ENCODE measurements at regions not wholly inside any gene's neighbourhood (a gene's known extent, or its start where the extent isn't known, plus 50 kb on each side); places are given as distances from the start of the nearest gene placed in this dataset.
"Not testable (repeated sequence)": the region's sequence is repeated elsewhere in the genome, so short reads cannot be mapped to it uniquely, and the experiment has no call there.

DNA sequence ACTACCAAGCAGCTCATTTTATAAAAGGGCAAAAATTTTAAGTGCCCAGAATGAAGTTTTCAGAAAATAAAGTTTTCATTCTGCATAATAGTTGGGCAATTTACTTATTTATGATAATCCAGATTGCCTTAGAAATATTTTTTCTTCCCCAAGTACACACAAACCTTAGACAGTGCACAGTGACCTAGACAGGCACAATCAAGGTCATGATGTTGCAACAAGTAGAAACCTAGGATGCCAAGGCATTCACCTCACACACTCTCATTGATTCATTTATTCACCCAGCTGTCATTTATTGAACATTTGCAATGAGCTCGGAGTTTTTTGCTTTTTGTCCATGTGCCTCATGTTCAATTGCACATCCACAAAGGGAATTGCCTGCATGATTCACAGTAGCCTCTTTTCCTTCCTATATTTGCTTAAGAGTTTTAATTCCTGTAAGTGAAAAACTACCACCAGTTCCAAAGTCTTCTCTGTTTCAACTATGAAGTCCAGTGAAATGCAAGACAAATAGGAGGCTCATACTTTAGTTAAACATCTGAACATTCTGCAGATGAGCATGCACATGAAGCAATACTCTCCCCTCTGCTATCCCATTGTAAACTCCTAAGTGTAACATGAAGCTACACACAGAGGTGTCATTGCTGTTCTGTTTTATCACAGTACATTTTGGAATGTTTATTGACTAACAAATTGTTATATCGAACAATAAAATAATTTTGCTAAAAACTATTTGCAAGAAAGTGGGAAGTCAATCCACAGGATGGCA lies 122.9 kb downstream of the HINT1 start:
- no peaks in the 10 kb centered on the region for H3K36me3 ChIP-seq (ENCODE audit: control insufficient read depth, insufficient read depth, low read length)

DNA sequence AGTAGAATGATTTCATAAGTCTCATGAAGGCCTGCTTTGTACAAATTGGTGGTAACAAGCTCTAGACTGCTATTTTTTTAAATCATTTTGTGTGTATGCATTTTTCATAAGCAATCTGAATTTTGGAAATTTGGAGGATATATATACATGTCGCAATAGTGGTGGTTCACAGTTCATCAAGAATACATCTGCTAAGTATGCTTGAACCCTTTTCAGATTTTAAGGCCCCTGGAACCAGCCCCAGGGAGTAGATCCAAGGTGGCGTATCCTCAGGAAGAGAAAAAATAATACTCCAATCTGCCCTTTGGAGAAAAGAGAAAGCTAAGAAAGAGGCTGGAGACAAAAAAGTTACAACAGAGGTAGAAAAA lies 141.6 kb downstream of the HINT1 start:
- Histone ChIP-seq H3K36me3 (ENCODE audit: control insufficient read depth, insufficient read depth, low read length) (no peaks in the 10 kb centered on the region), H3K27me3 (ENCODE audit: control insufficient read depth, insufficient read depth, low read length) (no peaks in the 10 kb centered on the region), H3K4me3 (ENCODE audit: low read length) (no peak overlapping the region), H3K9ac (ENCODE audit: low read length) (no peak overlapping the region), H3K4me1 (ENCODE audit: control insufficient read depth, insufficient read depth, low read length) (no peaks in the 10 kb centered on the region), H3K27ac (ENCODE audit: low read depth, low read length) (no peak overlapping the region)

More for the DNA sequence above, 122.9 kb downstream of the HINT1 start:
- no peak overlapping the region for H3K9ac ChIP-seq (ENCODE audit: low read length)
- H3K4me3 ChIP-seq (ENCODE audit: low read length), result no peak overlapping the region
- H3K27me3 ChIP-seq (ENCODE audit: control insufficient read depth, insufficient read depth, low read length), result no peaks in the 10 kb centered on the region
- H3K27ac ChIP-seq (ENCODE audit: low read depth, low read length), result no peak overlapping the region
- no peaks in the 10 kb centered on the region for H3K4me1 ChIP-seq (ENCODE audit: control insufficient read depth, insufficient read depth, low read length)

DNA sequence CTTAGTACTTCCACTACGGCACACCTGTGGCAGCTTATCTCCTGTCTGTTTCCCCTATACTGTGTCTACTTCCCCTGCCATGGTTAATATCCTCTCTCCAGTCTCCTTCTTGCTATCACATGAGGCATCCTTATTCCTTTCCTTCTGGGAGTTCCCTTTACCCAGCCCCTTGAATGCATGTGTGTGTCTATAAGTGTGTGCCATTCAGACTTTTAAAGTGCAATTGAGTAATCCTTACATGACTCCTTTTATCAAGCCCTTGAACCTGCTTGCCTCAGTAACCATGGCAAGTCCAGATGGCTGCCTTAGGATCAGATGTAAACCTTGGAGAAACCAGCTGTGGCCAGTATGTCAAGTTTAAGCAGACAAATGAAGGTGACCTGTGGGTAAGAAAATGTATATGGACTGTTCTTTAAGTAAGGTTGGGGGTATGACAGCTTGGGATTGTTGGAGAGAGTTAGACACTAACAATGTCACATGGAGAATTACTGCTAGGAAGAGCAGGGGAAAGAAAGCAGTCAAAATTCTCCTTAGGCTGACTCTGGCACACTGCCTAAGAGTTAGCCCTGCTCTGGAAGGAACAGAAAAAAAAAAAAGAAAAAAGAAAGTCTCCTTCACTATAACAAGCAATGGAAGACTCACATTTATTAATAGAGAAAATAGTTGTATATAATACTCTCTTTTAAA lies 142.1 kb downstream of the HINT1 start:
- H3K4me1 ChIP-seq (ENCODE audit: control insufficient read depth, insufficient read depth, low read length), result no peaks in the 10 kb centered on the region
- no peak overlapping the region for H3K9ac ChIP-seq (ENCODE audit: low read length)
- H3K4me3 ChIP-seq (ENCODE audit: low read length), result no peak overlapping the region
- H3K27ac ChIP-seq (ENCODE audit: low read depth, low read length), result no peak overlapping the region
- H3K36me3 ChIP-seq (ENCODE audit: control insufficient read depth, insufficient read depth, low read length), result no peaks in the 10 kb centered on the region
- no peaks in the 10 kb centered on the region for H3K27me3 ChIP-seq (ENCODE audit: control insufficient read depth, insufficient read depth, low read length)

DNA sequence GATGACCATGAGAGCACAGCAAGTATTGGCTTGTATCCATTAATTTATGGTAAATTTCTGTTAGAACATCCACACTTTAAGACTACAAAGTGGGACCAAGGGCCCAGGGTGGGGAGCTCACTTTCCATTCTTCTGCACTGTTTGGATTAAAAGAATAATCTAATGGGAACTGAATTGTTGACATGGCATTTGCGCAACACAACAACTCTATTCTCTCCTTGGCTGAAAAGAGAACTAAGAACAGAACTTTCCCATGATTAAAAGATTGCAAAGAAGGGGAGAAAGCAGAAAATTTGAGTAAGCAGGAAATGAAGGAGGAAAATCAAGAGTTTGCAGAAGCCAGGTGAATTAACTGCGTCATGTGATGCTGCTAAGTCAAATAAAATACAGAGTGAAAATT lies 143.4 kb downstream of the HINT1 start:
- Histone ChIP-seq H3K4me3 (ENCODE audit: low read length) (no peak overlapping the region), H3K4me1 (ENCODE audit: control insufficient read depth, insufficient read depth, low read length) (no peaks in the 10 kb centered on the region), H3K36me3 (ENCODE audit: control insufficient read depth, insufficient read depth, low read length) (no peaks in the 10 kb centered on the region), H3K27ac (ENCODE audit: low read depth, low read length) (no peak overlapping the region), H3K9ac (ENCODE audit: low read length) (no peak overlapping the region), H3K27me3 (ENCODE audit: control insufficient read depth, insufficient read depth, low read length) (no peaks in the 10 kb centered on the region)

DNA sequence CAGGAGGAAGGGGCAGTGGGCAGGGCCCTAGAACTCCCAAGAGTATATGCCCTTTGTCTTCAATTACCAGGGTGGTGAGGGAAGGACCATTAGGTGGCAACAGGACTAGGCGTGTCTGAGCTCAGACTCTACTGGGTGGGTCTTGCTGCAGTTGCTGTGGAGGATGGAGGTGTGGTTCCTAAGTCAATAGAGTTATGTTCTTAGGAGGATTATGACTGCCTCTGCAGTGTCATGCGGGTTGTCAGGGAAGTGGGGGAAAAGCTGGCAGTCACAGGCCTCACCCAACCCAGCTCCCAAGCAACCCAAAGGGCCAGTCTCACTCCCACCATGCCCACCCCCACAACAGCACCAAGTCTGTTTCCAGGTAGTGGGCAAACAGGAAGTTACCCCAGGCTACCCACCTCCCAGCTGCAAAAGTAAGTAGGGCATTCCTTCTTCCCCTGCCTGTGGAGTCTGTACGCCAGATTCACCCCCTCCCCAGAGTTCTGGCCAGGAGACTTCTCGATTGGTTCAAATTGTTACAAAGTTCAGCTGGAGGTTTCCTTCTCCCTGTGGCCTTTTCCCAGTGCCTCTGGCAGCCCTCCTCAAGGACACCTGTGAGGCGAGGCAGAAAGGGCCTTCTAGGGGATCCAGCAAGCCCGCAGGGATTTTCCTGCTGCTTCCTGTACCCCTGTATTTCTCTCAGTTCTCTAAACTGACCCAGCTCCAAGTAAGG lies 145.3 kb downstream of the HINT1 start:
- H3K27ac ChIP-seq (ENCODE audit: low read depth, low read length), result no peak overlapping the region
- no peak overlapping the region for H3K9ac ChIP-seq (ENCODE audit: low read length)
- no peaks in the 10 kb centered on the region for H3K36me3 ChIP-seq (ENCODE audit: control insufficient read depth, insufficient read depth, low read length)
- no peaks in the 10 kb centered on the region for H3K27me3 ChIP-seq (ENCODE audit: control insufficient read depth, insufficient read depth, low read length)
- H3K4me3 ChIP-seq (ENCODE audit: low read length), result no peak overlapping the region
- no peaks in the 10 kb centered on the region for H3K4me1 ChIP-seq (ENCODE audit: control insufficient read depth, insufficient read depth, low read length)

DNA sequence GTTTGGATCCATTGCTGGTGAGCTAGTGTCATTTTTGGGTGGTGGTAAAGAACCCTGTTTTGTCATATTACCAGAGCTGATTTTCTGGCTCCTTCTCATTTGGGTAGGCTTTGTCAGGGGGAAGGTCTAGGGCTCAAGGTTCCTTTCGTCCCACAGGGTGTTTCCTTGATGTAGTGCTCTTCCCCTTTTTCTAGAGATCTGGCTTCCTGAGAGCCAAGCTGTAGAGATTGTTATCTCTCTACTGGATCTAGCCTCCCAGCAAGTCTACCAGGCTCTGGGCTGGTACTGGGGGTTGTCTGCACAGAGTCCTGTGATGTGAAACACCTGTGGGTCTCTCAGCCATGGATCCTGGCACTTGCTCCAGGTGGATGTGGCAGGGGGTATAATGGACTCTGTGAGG lies 145.9 kb downstream of the HINT1 start:
- Histone ChIP-seq H3K36me3 (ENCODE audit: control insufficient read depth, insufficient read depth, low read length) (no peaks in the 10 kb centered on the region), H3K27ac (ENCODE audit: low read depth, low read length) (no peak overlapping the region), H3K4me1 (ENCODE audit: control insufficient read depth, insufficient read depth, low read length) (no peaks in the 10 kb centered on the region)

DNA sequence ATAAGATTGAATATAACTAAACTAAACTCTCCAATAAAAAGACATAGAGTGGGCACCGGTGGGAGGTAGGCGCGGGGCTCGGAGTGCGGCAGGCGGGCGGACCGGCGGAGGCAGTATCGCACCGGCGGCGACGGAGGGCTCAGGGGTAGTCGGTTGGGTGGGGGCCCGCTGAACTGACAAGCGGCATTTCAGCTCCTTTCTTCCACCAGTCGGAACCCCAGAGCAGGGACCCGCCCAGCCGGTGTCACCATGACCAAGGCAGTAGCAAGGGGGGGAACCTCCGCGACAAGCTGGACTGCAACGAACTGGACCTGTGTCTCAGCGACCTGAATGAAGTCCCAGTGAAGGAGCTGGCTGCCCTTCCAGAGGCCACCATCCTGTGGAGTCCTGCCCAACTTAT lies 156.7 kb downstream of the HINT1 start:
- Histone ChIP-seq H3K36me3 (ENCODE audit: control insufficient read depth, insufficient read depth, low read length) (no peaks in the 10 kb centered on the region), H3K9ac (ENCODE audit: low read length) (no peak overlapping the region), H3K27ac (ENCODE audit: low read depth, low read length) (no peak overlapping the region), H3K27me3 (ENCODE audit: control insufficient read depth, insufficient read depth, low read length) (no peaks in the 10 kb centered on the region), H3K4me3 (ENCODE audit: low read length) (no peak overlapping the region), H3K4me1 (ENCODE audit: control insufficient read depth, insufficient read depth, low read length) (no peaks in the 10 kb centered on the region)

More for the DNA sequence above, 145.9 kb downstream of the HINT1 start:
- H3K4me3 ChIP-seq (ENCODE audit: low read length), result no peak overlapping the region
- H3K9ac ChIP-seq (ENCODE audit: low read length), result no peak overlapping the region
- H3K27me3 ChIP-seq (ENCODE audit: control insufficient read depth, insufficient read depth, low read length), result no peaks in the 10 kb centered on the region

DNA sequence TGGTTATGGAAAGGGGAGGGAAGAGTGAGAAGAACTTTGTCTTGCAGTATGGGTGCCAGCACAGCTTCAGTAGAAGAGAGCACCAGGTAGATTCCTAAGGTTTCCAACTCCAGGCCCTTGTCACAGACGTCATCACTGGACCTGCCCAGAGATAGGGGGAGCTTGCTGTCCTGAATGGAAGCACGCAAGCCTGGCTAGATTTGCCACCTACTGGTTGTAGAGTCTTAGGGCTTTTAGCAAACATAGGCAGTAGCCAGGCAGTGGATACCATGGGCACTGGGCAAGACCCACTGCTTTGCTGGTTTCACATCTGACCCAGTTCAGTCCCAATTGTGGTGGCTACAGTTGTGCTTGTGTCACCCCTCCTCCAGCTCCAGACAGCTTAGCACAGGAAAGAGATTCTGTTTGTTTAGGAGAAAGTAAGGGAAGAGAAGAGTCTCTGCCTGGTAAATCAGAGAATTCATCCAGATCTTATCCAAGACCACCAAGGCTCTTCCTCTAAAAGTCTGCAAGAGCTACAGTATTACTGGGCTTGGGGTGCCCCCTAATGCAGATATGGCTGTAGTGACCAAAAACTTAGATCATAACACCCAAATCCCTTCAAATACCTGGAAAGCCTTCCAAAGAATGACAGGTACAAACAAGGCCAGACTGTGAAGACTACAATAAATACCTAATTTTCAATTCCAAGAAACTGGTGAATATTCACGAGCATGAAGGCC lies 158.9 kb downstream of the HINT1 start:
- H3K27ac ChIP-seq (ENCODE audit: low read depth, low read length), result no peak overlapping the region
- no peaks in the 10 kb centered on the region for H3K4me1 ChIP-seq (ENCODE audit: control insufficient read depth, insufficient read depth, low read length)
- no peaks in the 10 kb centered on the region for H3K36me3 ChIP-seq (ENCODE audit: control insufficient read depth, insufficient read depth, low read length)
- no peak overlapping the region for H3K9ac ChIP-seq (ENCODE audit: low read length)
- H3K27me3 ChIP-seq (ENCODE audit: control insufficient read depth, insufficient read depth, low read length), result no peaks in the 10 kb centered on the region
- H3K4me3 ChIP-seq (ENCODE audit: low read length), result no peak overlapping the region

DNA sequence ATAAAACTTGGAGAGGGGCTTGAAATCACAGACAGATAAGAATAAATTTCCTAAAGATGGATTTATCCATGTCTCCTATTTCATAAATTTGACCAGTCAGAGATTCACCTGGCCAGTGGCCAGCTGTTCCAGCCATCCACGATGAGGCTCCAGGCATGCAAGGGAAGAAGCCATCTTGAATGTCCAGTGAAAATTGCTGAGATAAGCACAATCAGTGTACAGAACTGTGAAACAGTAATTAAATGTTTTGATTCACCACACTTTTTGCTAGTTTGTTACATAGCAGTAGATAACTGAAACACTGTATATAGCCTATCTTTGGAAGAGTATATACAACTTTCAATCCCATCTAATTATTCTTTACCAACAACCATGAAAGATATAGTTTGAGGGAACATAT lies 163.5 kb downstream of the HINT1 start:
- Histone ChIP-seq H3K36me3 (ENCODE audit: control insufficient read depth, insufficient read depth, low read length) (no peaks in the 10 kb centered on the region), H3K4me1 (ENCODE audit: control insufficient read depth, insufficient read depth, low read length) (no peaks in the 10 kb centered on the region), H3K9ac (ENCODE audit: low read length) (no peak overlapping the region), H3K4me3 (ENCODE audit: low read length) (no peak overlapping the region), H3K27ac (ENCODE audit: low read depth, low read length) (no peak overlapping the region), H3K27me3 (ENCODE audit: control insufficient read depth, insufficient read depth, low read length) (no peaks in the 10 kb centered on the region)

DNA sequence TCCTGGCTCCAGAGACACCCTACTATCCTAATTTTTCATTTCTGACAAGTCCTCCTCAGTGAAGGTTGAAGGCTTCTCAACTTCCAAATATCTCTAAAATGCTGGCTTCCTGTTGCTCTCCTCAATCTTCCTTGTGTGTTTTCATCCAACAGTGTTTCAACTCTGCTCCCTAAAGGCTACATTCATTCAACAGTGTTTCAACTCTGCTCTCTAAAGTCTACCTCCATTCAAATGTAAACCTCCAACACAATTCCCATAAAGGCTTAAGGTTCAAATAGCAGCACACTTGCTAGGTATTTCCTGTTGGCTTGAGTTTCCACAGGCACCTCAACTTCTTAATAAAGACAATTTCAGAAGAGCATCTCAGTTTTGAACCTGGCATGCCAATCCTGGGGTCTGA lies 164.8 kb downstream of the HINT1 start:
- Histone ChIP-seq H3K4me3 (ENCODE audit: low read length) (no peak overlapping the region), H3K27ac (ENCODE audit: low read depth, low read length) (no peak overlapping the region), H3K9ac (ENCODE audit: low read length) (no peak overlapping the region), H3K27me3 (ENCODE audit: control insufficient read depth, insufficient read depth, low read length) (no peaks in the 10 kb centered on the region), H3K36me3 (ENCODE audit: control insufficient read depth, insufficient read depth, low read length) (no peaks in the 10 kb centered on the region), H3K4me1 (ENCODE audit: control insufficient read depth, insufficient read depth, low read length) (no peaks in the 10 kb centered on the region)

DNA sequence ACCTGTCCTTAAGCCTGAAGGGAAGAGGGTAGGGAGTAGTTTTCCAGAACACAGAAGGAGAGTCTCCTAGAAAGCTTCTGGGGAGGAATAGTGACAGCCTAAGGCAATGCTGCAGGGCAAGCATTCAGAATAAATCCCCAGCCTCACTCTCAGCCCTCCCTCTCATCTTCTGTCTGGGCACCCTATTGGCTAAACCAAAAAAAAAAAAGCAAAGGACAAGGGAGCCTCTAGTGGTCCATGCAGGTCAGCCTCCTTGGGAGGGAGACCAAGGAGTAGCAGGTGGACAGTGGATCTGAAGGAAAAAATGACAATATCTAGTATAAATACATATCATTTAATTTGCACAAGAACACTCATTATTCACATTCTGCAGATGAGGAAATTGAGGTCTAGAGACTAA lies 168.3 kb downstream of the HINT1 start:
- not testable (repeated sequence) for H3K27me3 ChIP-seq (ENCODE audit: control insufficient read depth, insufficient read depth, low read length); H3K36me3 ChIP-seq (ENCODE audit: control insufficient read depth, insufficient read depth, low read length); H3K4me3 ChIP-seq (ENCODE audit: low read length); H3K4me1 ChIP-seq (ENCODE audit: control insufficient read depth, insufficient read depth, low read length); H3K9ac ChIP-seq (ENCODE audit: low read length); H3K27ac ChIP-seq (ENCODE audit: low read depth, low read length)

DNA sequence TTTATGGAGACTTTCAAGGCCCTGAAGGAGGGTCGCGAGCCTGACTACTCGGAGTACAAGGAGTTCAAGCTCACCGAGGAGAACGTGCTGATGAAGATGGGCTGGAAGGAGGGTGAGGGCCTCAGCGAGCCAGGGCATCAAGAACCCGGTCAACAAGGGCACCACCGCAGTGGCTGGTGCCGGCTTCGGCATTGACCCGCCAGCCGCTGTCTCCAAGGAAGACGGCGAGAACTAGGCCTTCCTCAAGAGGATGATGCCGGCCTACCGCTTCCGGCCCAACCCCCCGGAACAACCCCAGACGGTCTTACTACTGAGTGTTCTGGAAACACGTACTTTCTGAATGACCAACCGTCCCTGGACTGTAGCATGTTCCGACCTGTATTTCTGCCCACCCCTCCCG lies 169.2 kb downstream of the HINT1 start:
- H3K36me3 ChIP-seq (ENCODE audit: control insufficient read depth, insufficient read depth, low read length), result no peaks in the 10 kb centered on the region
- no peak overlapping the region for H3K9ac ChIP-seq (ENCODE audit: low read length)
- H3K27me3 ChIP-seq (ENCODE audit: control insufficient read depth, insufficient read depth, low read length), result no peaks in the 10 kb centered on the region
- no peak overlapping the region for H3K4me3 ChIP-seq (ENCODE audit: low read length)
- no peaks in the 10 kb centered on the region for H3K4me1 ChIP-seq (ENCODE audit: control insufficient read depth, insufficient read depth, low read length)
- no peak overlapping the region for H3K27ac ChIP-seq (ENCODE audit: low read depth, low read length)

Measured in rectal smooth muscle tissue (tissue), 1 donor.